SK-N-MC (cell line): ENCODE measurements at regions not wholly inside any gene's neighbourhood (a gene's known extent, or its start where the extent isn't known, plus 50 kb on each side); places are given as distances from the start of the nearest gene placed in this dataset.

ENCODE experiments used
- DNase-seq: peaks from one replicate; pipeline ENCODE4 v3.0.0-alpha.2; 2011; ENCODE audit warnings: low read depth, low spot score
- H3K27ac ChIP-seq: fragments of 200-600 bp; sonication (generic); 2 replicates; pipeline ENCODE4 v1.5.1; 2016; ENCODE audit warnings: mixed run types
- H3K36me3 ChIP-seq: fragments of 200-600 bp; sonication (generic); 2 replicates; pipeline ENCODE4 v1.6.1; 2017; ENCODE audit warnings: antibody characterized with exemption, low read length, mixed read lengths; ENCODE audit not compliant: insufficient read depth
- H3K4me3 ChIP-seq: fragments of 200-600 bp; sonication (generic); 2 replicates; pipeline ENCODE4 v1.5.1; 2016
- H3K9ac ChIP-seq: fragments of 200-600 bp; sonication (generic); 2 replicates; pipeline ENCODE4 v1.8.0; 2017; ENCODE audit warnings: mixed run types, mixed read lengths; ENCODE audit not compliant: insufficient read length
- H3K9me3 ChIP-seq: fragments of 200-600 bp; sonication (generic); 2 replicates; pipeline ENCODE4 v1.6.1; 2017; ENCODE audit warnings: low read depth, mild to moderate bottlenecking, antibody characterized with exemption, low read length, moderate library complexity, mixed read lengths
- EZH2 ChIP-seq: fragments of 200-600 bp; sonication (generic); IDR thresholded peaks from one replicate; pipeline ENCODE4 v1.6.1; 2017; ENCODE audit warnings: antibody characterized with exemption
- FOXP2 ChIP-seq: optimal IDR thresholded peaks from 2 replicates; pipeline ENCODE3; 2011; ENCODE audit warnings: mild to moderate bottlenecking, moderate library complexity; ENCODE audit not compliant: insufficient read depth; ENCODE audit errors: extremely low read length, control extremely low read depth
- POLR2AphosphoS5 ChIP-seq: IDR thresholded peaks from 2 replicates; pipeline ENCODE4 v1.6.1; 2012; ENCODE audit warnings: mild to moderate bottlenecking, low read depth, low read length, borderline replicate concordance

GRCh38 chr4:188707036-188707435 lies 567.8 kb downstream of the TRIML1 start:
- no peak for TF ChIP-seq FOXP2
- no peak for TF ChIP-seq POLR2AphosphoS5
- no peak for TF ChIP-seq EZH2
- H3K27ac ChIP-seq: no peak overlapping the region
- H3K4me3 ChIP-seq: no peak overlapping the region
- no peaks in the 10 kb centered on the region for H3K9me3 ChIP-seq
- H3K9ac ChIP-seq: no peak overlapping the region
- DNase-seq: no peak
- H3K36me3 ChIP-seq: no peaks in the 10 kb centered on the region

- no peaks in the 10 kb centered on the region for H3K9me3 ChIP-seq
Observed at GRCh38 chr4:188714501-188714900, 575.3 kb downstream of the TRIML1 start.

GRCh38 chr4:188714907-188715306 lies 575.7 kb downstream of the TRIML1 start:
- H3K9ac ChIP-seq: no peak overlapping the region
- TF ChIP-seq EZH2: no peak
- no peak for TF ChIP-seq FOXP2
- no peak for TF ChIP-seq POLR2AphosphoS5
- no peak for DNase-seq

More at GRCh38 chr4:188714501-188714900, 575.3 kb downstream of the TRIML1 start:
- no peak overlapping the region for H3K9ac ChIP-seq
- no peak for TF ChIP-seq FOXP2
- no peak for TF ChIP-seq POLR2AphosphoS5
- TF ChIP-seq EZH2: no peak
- no peaks in the 10 kb centered on the region for H3K36me3 ChIP-seq
- no peak overlapping the region for H3K4me3 ChIP-seq
- H3K27ac ChIP-seq: no peak overlapping the region
- DNase-seq: no peak

GRCh38 chr4:188717661-188718060 lies 578.4 kb downstream of the TRIML1 start:
- TF ChIP-seq POLR2AphosphoS5 (no peak), EZH2 (no peak), FOXP2 (no peak)
- Histone ChIP-seq H3K36me3 (no peaks in the 10 kb centered on the region), H3K9ac (no peak overlapping the region), H3K4me3 (no peak overlapping the region), H3K27ac (no peak overlapping the region), H3K9me3 (no peaks in the 10 kb centered on the region)
- no peak for DNase-seq

More at GRCh38 chr4:188714907-188715306, 575.7 kb downstream of the TRIML1 start:
- Histone ChIP-seq H3K9me3 (no peaks in the 10 kb centered on the region), H3K36me3 (no peaks in the 10 kb centered on the region), H3K4me3 (no peak overlapping the region), H3K27ac (no peak overlapping the region)

GRCh38 chr4:188719794-188720193 lies 580.6 kb downstream of the TRIML1 start:
- no peak for TF ChIP-seq FOXP2
- no peak for TF ChIP-seq POLR2AphosphoS5
- TF ChIP-seq EZH2: no peak
- no peak for DNase-seq
- Histone ChIP-seq H3K9me3 (no peaks in the 10 kb centered on the region), H3K4me3 (no peak overlapping the region), H3K9ac (no peak overlapping the region), H3K36me3 (no peaks in the 10 kb centered on the region), H3K27ac (no peak overlapping the region)

GRCh38 chr4:188722911-188723310 lies 583.7 kb downstream of the TRIML1 start:
- DNase-seq: no peak

GRCh38 chr4:188727746-188728145 lies 588.5 kb downstream of the TRIML1 start:
- Histone ChIP-seq H3K36me3 (no peaks in the 10 kb centered on the region), H3K27ac (no peak overlapping the region), H3K9me3 (no peaks in the 10 kb centered on the region), H3K4me3 (no peak overlapping the region), H3K9ac (no peak overlapping the region)
- DNase-seq: no peak
- TF ChIP-seq FOXP2: no peak
- no peak for TF ChIP-seq POLR2AphosphoS5
- TF ChIP-seq EZH2: no peak

More at GRCh38 chr4:188722911-188723310, 583.7 kb downstream of the TRIML1 start:
- H3K9me3 ChIP-seq: no peaks in the 10 kb centered on the region
- no peaks in the 10 kb centered on the region for H3K36me3 ChIP-seq
- H3K4me3 ChIP-seq: no peak overlapping the region
- H3K27ac ChIP-seq: no peak overlapping the region
- no peak overlapping the region for H3K9ac ChIP-seq
- no peak for TF ChIP-seq POLR2AphosphoS5
- no peak for TF ChIP-seq EZH2
- no peak for TF ChIP-seq FOXP2

- DNase-seq: no peak
- Histone ChIP-seq H3K9me3 (no peaks in the 10 kb centered on the region), H3K27ac (no peak overlapping the region), H3K4me3 (no peak overlapping the region), H3K36me3 (no peaks in the 10 kb centered on the region), H3K9ac (no peak overlapping the region)
- no peak for TF ChIP-seq POLR2AphosphoS5
- TF ChIP-seq FOXP2: no peak
- TF ChIP-seq EZH2: no peak
Observed at GRCh38 chr4:188728359-188728758, 589.1 kb downstream of the TRIML1 start.

- TF ChIP-seq EZH2: no peak
- TF ChIP-seq POLR2AphosphoS5: no peak
- TF ChIP-seq FOXP2: no peak
- Histone ChIP-seq H3K27ac (no peak overlapping the region), H3K9ac (no peak overlapping the region), H3K36me3 (no peaks in the 10 kb centered on the region), H3K4me3 (no peak overlapping the region), H3K9me3 (no peaks in the 10 kb centered on the region)
- no peak for DNase-seq
Observed at GRCh38 chr4:188732131-188732530, 592.9 kb downstream of the TRIML1 start.
